Mucosa of rectum (tissue), 2 donors: ENCODE measurements at regions not wholly inside any gene's neighbourhood (a gene's known extent, or its start where the extent isn't known, plus 50 kb on each side); places are given as distances from the start of the nearest gene placed in this dataset.

Experiments
- H3K27ac ChIP-seq, 2 donors: one replicate each; pipeline ENCODE4 v1.7.0; 2013; ENCODE audit warnings: inconsistent platforms in 2 of 2, low read depth in 2 of 2, low read length in 2 of 2
- H3K27me3 ChIP-seq, 2 donors: one replicate each; pipeline ENCODE4 v1.7.0; 2013; ENCODE audit warnings: low read length in 2 of 2; ENCODE audit not compliant: control insufficient read depth in 2 of 2, insufficient read depth in 2 of 2
- H3K36me3 ChIP-seq, 2 donors: one replicate each; pipeline ENCODE4 v1.7.0; 2013; ENCODE audit warnings: low read length in 2 of 2; ENCODE audit not compliant: control insufficient read depth in 2 of 2, insufficient read depth in 2 of 2
- H3K4me1 ChIP-seq, 2 donors: one replicate each; pipeline ENCODE4 v1.7.0; 2013; ENCODE audit warnings: low read length in 2 of 2, mild to moderate bottlenecking in 1 of 2; ENCODE audit not compliant: control insufficient read depth in 2 of 2, insufficient read depth in 2 of 2
- H3K4me3 ChIP-seq, 2 donors: one replicate each; pipeline ENCODE4 v1.7.0; 2013; ENCODE audit warnings: low read length in 2 of 2
- H3K9ac ChIP-seq, 2 donors: one replicate each; pipeline ENCODE4 v1.7.0; 2013; ENCODE audit warnings: low read length in 2 of 2, low read depth in 1 of 2, mild to moderate bottlenecking in 1 of 2
- H3K9me3 ChIP-seq, 2 donors: one replicate each; pipeline ENCODE4 v1.7.0; 2013; ENCODE audit warnings: low read length in 2 of 2; ENCODE audit not compliant: control insufficient read depth in 2 of 2
- donor health status: healthy.
- donor health status: Normal muscosa, but diverticular disease.

DNA sequence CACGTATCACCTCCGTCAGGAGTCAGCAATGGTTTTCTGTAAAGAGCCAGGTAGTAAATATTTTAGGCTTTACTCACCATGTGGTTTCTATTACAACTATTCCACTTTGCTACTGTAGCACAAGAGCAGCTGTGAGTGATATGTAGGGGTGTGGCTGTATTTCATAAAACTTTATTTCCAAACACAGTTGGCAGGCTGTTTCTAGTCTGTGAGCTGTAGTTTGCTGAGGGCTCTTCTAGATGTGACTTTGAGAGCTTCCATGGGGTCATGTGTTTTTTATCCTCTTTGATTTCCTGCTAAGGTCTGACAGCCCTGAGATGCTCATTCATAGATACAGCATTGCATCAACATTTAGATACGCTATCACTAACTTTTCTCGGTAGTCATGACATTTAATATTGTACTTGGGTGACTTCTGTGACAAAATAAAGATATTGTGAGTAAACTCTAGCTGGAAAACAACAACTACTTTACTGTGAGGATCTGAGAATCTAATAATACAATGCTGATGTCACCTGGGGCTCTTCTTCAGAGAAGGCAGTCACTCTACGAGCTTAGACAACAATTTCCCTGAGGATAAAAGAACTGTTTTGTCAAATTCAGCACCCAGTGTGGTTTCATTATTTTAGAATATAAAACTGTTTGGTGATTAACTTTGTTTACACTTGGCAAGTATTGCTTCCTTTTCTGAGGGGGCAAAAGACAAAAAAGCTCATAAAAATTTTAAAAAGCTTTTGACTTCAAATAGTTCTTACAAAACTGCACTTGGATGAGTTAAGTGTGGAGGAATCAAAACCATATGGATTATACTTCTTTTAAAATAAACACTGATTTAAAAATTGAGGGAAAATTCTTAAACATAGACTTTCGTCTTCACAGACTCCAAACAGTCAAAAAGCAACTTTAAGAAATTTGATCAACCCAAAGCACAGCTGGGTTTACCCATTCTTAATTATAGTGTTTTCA, 231.2 kb upstream of the DCN start:
- H3K9me3 ChIP-seq, result no peaks in the 10 kb centered on the region
- H3K9ac ChIP-seq, result no peak overlapping the region

DNA sequence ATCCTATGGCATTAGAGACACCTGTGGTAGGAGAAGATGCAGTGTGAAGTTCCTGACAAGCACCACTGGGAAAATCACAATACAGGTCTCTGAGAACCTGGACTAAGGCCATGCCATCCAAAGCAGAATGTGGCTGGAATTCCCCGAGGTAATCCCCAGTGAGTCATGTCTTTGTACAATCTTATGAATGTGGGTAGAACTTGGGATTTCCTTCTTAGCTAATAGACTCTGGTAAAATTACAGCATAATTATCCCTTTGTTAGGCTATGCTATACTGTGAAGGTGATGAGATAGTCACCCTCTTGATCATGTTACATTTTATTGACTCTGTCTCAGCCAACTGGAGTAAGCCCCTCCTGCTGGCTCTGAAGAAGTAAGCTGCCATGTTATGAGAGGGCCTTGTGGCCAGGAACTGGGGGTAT, 224.3 kb upstream of the DCN start:
- Histone ChIP-seq H3K27ac (no peak overlapping the region), H3K36me3 (no peaks in the 10 kb centered on the region), H3K4me1 (no peaks in the 10 kb centered on the region), H3K27me3 (no peaks in the 10 kb centered on the region), H3K9ac (no peak overlapping the region), H3K4me3 (no peak overlapping the region), H3K9me3 (no peaks in the 10 kb centered on the region)

More for the DNA sequence above, 231.2 kb upstream of the DCN start:
- Histone ChIP-seq H3K4me1 (peaks cover 5 to 8% of the 10 kb centered on the region in 2 donors), H3K27ac (peak overlapping the region; percentile 29 to 71), H3K36me3 (no peaks in the 10 kb centered on the region), H3K27me3 (no peaks in the 10 kb centered on the region), H3K4me3 (no peak overlapping the region)

DNA sequence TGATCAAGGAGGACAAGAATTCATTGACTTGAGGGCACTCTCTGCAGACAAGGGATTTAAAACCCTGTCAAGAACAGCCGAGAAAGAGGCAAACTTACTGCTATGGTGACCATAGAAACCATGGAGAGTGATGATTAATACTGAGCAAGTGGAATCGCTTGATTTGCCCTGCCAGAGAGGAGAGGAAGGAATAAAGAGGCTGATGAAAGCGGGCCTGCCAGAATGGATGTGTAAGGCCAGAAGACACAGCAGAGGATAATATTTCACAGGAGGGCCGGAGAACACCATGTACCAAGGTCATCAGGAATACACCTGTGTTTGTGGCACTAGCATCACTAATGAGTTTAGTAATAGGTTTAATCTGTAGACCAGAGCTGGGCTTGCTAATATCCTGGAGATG, 221.8 kb upstream of the DCN start:
- no peaks in the 10 kb centered on the region for H3K36me3 ChIP-seq
- H3K9ac ChIP-seq, result no peak overlapping the region
- no peaks in the 10 kb centered on the region for H3K9me3 ChIP-seq
- H3K4me3 ChIP-seq, result no peak overlapping the region
- H3K27me3 ChIP-seq, result no peaks in the 10 kb centered on the region
- H3K4me1 ChIP-seq, result no peaks in the 10 kb centered on the region
- H3K27ac ChIP-seq, result no peak overlapping the region

- Histone ChIP-seq H3K27me3 (no peaks in the 10 kb centered on the region), H3K9ac (no peak overlapping the region), H3K4me3 (no peak overlapping the region), H3K27ac (peak overlapping the region in 1 of 2 donors; percentile 19), H3K36me3 (no peaks in the 10 kb centered on the region), H3K9me3 (no peaks in the 10 kb centered on the region), H3K4me1 (no peaks in the 10 kb centered on the region)
These were observed 218.6 kb upstream of the DCN start for GRCh38 chr12:91401190-91401589.

DNA sequence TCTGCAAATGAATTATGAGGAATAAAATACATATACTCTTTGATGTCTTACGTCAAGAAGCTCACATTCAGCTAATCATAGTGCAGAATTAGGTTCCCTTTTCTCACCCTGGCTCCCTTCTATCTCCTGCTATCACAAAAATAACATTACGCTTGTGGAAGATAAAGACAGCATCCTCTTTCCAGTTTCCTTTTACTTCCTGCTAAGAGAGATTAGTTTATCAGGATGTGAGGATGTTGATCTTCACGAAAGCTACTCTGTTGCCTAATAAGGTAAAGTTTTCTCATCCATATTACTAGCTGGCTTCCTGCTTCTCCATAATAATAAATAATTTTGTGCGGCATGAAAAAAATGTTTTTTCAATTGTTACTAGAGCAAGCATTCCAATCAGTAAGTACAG, 217.7 kb upstream of the DCN start:
- no peak overlapping the region for H3K27ac ChIP-seq
- no peaks in the 10 kb centered on the region for H3K9me3 ChIP-seq
- no peak overlapping the region for H3K9ac ChIP-seq
- no peaks in the 10 kb centered on the region for H3K27me3 ChIP-seq
- H3K4me3 ChIP-seq, result no peak overlapping the region
- peaks cover 0 to 3% of the 10 kb centered on the region in 2 donors for H3K4me1 ChIP-seq
- no peaks in the 10 kb centered on the region for H3K36me3 ChIP-seq

DNA sequence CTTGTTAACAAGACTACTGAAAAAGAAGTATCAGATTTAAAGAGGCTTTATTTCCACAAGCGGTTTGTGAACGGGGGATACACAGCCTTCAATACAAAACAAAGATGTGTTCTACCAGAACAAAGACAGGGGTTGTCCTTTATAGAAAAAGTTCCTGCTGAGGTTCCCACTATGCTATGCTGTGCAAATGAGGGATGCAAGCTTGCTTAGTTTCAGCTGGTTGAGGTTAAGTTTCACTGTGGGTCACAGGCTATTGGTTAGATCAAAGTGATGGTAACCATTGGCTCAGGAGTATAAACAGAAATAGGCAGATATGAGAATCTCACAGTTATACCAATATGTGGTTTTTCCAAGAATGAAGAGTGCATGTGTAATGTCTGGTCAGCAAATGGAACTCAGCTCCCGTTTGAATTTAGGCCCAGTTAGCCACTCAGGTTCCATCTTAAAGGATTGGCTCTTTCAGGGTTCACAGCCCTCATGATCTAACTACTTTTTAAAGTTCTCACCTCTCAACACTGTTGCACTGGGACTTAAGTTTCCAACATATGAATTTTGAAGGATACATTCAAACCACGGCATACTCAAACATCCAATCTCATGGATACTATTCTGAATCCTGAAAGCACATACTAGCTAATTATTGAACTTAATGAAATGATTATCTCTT, 215.4 kb upstream of the DCN start:
- Histone ChIP-seq H3K9ac (no peak overlapping the region), H3K9me3 (no peaks in the 10 kb centered on the region), H3K4me3 (no peak overlapping the region), H3K36me3 (no peaks in the 10 kb centered on the region), H3K27me3 (no peaks in the 10 kb centered on the region), H3K27ac (no peak overlapping the region), H3K4me1 (peaks cover 0 to 3% of the 10 kb centered on the region in 2 donors)

DNA sequence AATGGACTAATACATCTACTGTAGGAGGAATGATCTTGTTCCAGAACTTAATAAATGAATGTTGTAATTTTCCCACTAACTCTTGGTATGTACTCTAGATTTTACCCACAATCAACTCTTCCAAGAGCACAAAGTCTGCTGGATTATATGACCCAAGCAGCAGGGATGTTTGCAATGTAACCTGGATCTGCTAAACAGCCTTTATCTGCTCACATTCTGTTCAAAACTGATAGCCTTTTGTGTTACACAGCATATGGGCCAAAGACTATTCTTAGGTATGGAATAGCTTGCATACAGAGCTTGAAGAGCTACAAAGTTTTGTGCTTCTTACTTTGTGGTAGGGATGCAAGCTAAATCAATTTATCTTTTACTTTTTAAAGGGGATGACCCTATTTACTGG, 213.7 kb upstream of the DCN start:
- Histone ChIP-seq H3K9me3 (no peaks in the 10 kb centered on the region), H3K4me3 (no peak overlapping the region), H3K36me3 (no peaks in the 10 kb centered on the region), H3K27me3 (no peaks in the 10 kb centered on the region), H3K4me1 (peaks cover 0 to 3% of the 10 kb centered on the region in 2 donors), H3K9ac (no peak overlapping the region), H3K27ac (no peak overlapping the region)

DNA sequence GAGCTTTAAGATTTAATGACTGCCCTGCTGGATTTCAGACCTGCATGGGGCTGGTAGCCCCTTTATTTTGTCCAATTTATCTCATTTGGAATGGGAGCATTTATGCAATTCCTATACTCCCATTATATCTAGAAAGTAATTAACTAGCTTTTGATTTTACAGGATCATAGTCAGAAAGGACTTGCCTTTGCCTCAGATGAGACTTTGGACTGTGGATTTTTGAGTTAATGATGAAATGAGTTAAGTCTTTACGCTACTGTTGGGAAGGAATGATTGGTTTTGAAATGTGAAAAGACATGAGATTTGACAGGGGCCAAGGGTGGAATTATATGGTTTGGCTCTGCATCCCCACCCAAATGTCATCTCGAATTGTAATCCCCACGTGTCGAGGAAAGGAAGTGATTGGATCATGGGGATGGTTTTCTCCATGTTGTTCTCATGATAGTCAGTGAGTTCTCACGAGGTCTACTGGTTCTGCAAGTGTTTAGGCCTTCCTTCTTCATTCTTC, 213.1 kb upstream of the DCN start:
- Histone ChIP-seq H3K36me3 (no peaks in the 10 kb centered on the region), H3K27me3 (no peaks in the 10 kb centered on the region), H3K27ac (no peak overlapping the region)

GRCh38 chr12:91394903-91395302, 212.3 kb upstream of the DCN start:
- Histone ChIP-seq H3K36me3 (no peaks in the 10 kb centered on the region), H3K27ac (no peak overlapping the region), H3K27me3 (no peaks in the 10 kb centered on the region), H3K4me3 (no peak overlapping the region), H3K9ac (no peak overlapping the region), H3K9me3 (no peaks in the 10 kb centered on the region), H3K4me1 (peaks cover 0 to 3% of the 10 kb centered on the region in 2 donors)

More for the DNA sequence above, 213.1 kb upstream of the DCN start:
- H3K9ac ChIP-seq, result no peak overlapping the region
- H3K9me3 ChIP-seq, result no peaks in the 10 kb centered on the region
- H3K4me3 ChIP-seq, result no peak overlapping the region
- peaks cover 0 to 3% of the 10 kb centered on the region in 2 donors for H3K4me1 ChIP-seq

- Histone ChIP-seq H3K36me3 (no peaks in the 10 kb centered on the region), H3K27ac (no peak overlapping the region), H3K4me3 (no peak overlapping the region), H3K9me3 (no peaks in the 10 kb centered on the region), H3K4me1 (no peaks in the 10 kb centered on the region), H3K27me3 (no peaks in the 10 kb centered on the region), H3K9ac (no peak overlapping the region)
These were observed 206.0 kb upstream of the DCN start for GRCh38 chr12:91388573-91388972.
